ENCODE measurements at regions not wholly inside any gene's neighbourhood (a gene's known extent, or its start where the extent isn't known, plus 50 kb on each side); places are given as distances from the start of the nearest gene placed in this dataset.

- no peak for DNase-seq (ENCODE audit: low read depth)
- H3K4me3 ChIP-seq (ENCODE audit: low read depth, low read length) = no peak overlapping the region
- no peak for TF ChIP-seq CTCF (IDR thresholded peaks at IDR 0.05; ENCODE audit: low read depth, low read length, missing control alignments)
- in situ Hi-C loops (cut with HindIII; ENCODE audit: low sequenced_read_pairs) = no loop called here
These were observed 819.6 kb upstream of the PTPRD start for GRCh38 chr9:11432361-11432760.

GRCh38 chr9:11443631-11444030 is 830.8 kb upstream of the PTPRD start:
- H3K4me3 ChIP-seq (ENCODE audit: low read depth, low read length) = no peak overlapping the region
- TF ChIP-seq CTCF (IDR thresholded peaks at IDR 0.05; ENCODE audit: low read depth, low read length, missing control alignments) = no peak
- in situ Hi-C loops (cut with HindIII; ENCODE audit: low sequenced_read_pairs) = no loop called here
- DNase-seq (ENCODE audit: low read depth) = no peak

GRCh38 chr9:11457825-11458790 is 845.3 kb upstream of the PTPRD start:
- in situ Hi-C loops (cut with HindIII; ENCODE audit: low sequenced_read_pairs) = no loop called here
- no peak for DNase-seq (ENCODE audit: low read depth)
- no peak for TF ChIP-seq CTCF (IDR thresholded peaks at IDR 0.05; ENCODE audit: low read depth, low read length, missing control alignments)
- H3K4me3 ChIP-seq (ENCODE audit: low read depth, low read length) = no peak overlapping the region

- no peak for DNase-seq (ENCODE audit: low read depth)
- no peak for TF ChIP-seq CTCF (IDR thresholded peaks at IDR 0.05; ENCODE audit: low read depth, low read length, missing control alignments)
- no peak overlapping the region for H3K4me3 ChIP-seq (ENCODE audit: low read depth, low read length)
- in situ Hi-C loops (cut with HindIII; ENCODE audit: low sequenced_read_pairs) = no loop called here
These were observed 856.9 kb upstream of the PTPRD start for GRCh38 chr9:11469745-11470144.

GRCh38 chr9:11471321-11471720 is 858.5 kb upstream of the PTPRD start:
- TF ChIP-seq CTCF (IDR thresholded peaks at IDR 0.05; ENCODE audit: low read depth, low read length, missing control alignments) = no peak
- DNase-seq (ENCODE audit: low read depth) = no peak
- in situ Hi-C loops (cut with HindIII; ENCODE audit: low sequenced_read_pairs) = no loop called here
- no peak overlapping the region for H3K4me3 ChIP-seq (ENCODE audit: low read depth, low read length)

- no peak overlapping the region for H3K4me3 ChIP-seq (ENCODE audit: low read depth, low read length)
- no peak for TF ChIP-seq CTCF (IDR thresholded peaks at IDR 0.05; ENCODE audit: low read depth, low read length, missing control alignments)
- in situ Hi-C loops (cut with HindIII; ENCODE audit: low sequenced_read_pairs) = no loop called here
- no peak for DNase-seq (ENCODE audit: low read depth)
These were observed 888.0 kb upstream of the PTPRD start for GRCh38 chr9:11500780-11501179.

Measured in astrocyte of the cerebellum (primary cell).